Hepatocyte (in vitro differentiated cells): ENCODE measurements at regions not wholly inside any gene's neighbourhood (a gene's known extent, or its start where the extent isn't known, plus 50 kb on each side); places are given as distances from the start of the nearest gene placed in this dataset.

Experiments used
- CTCF ChIP-seq: fragments of 200-600 bp; sonication (generic); IDR thresholded peaks from 2 replicates; pipeline ENCODE4 v1.5.1; 2016; ENCODE audit warnings: antibody characterized with exemption, mild to moderate bottlenecking; ENCODE audit not compliant: poor library complexity
- EZH2 ChIP-seq: fragments of 200-600 bp; sonication (generic); IDR thresholded peaks from 2 replicates; pipeline ENCODE4 v1.6.1; 2016; ENCODE audit warnings: antibody characterized with exemption, mild to moderate bottlenecking, borderline replicate concordance
- EZH2phosphoT487 ChIP-seq: fragments of 200-600 bp; sonication (generic); IDR thresholded peaks from one replicate; pipeline ENCODE4 v1.6.1; 2018; ENCODE audit warnings: antibody characterized with exemption, mild to moderate bottlenecking, low read depth, moderate library complexity; ENCODE audit not compliant: unreplicated experiment, severe bottlenecking

DNA sequence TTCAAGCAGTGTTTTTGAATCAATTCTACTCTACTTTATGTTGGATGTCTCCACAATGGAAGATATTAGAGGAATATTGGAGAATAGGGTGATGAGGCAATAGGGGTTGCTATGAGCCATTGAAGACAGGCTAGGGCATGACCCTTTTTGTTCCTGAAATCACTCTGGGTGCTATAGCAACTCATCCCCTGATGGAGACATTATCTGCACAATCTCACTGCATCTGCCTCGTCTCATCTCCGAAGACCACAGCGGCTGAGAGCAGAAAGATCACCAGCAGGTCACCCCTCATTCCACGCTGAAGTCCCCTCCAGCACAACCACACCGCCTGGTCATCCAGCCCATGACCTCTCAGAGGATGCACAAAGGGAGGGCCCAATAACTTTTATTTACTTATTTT lies 150.4 kb upstream of the TMEM132C start:
- TF ChIP-seq CTCF (no peak), EZH2phosphoT487 (no peak), EZH2 (no peak)
